Activated CD4-positive, alpha-beta T cell treated with anti-CD3 and anti-CD28 coated beads for 1 hour (primary cell): ENCODE measurements at regions not wholly inside any gene's neighbourhood (a gene's known extent, or its start where the extent isn't known, plus 50 kb on each side); places are given as distances from the start of the nearest gene placed in this dataset.

ENCODE experiments used
- DNase-seq: peaks from one replicate; pipeline ENCODE4 v3.0.0-alpha.2; 2020

DNA sequence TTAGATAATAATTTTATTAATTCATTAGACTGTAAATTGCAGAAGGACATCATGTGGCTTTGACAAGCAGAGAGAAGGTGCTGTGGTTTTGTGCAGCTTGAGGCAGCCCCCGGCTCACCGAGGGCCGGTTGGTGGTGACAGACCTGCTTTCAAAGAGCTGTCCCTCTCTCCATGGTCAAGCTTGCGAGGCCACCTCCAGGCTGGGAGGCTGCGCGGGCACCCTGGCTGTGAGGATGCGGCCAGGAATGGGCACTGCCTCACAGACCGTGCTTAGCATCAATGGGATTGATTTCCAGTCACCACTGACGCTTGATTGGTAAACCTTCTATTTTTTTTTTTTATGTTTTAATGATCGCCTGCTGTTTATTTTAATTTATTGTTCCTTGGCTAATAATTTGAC is 690.9 kb downstream of the GALR1 start:
- DNase-seq, result no peak

DNA sequence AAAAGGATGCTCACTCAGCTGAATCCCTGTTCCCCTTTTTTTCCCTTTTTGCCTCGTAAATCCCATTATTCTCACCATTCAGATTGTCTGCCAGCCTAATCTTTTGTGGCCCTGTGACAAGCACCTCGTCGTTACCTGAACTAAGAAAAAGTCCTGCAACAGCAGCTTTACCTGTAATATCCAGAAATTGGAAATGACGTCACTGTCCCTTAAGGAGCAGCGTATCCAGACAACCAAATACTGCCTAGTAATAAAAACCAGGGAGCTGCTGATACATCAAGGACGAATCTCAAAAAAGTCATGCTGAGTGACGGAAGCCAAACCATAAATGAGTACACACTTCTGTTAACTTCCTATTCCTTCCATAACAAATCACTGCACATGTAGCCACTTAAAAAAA is 694.9 kb downstream of the GALR1 start:
- DNase-seq, result no peak

DNA sequence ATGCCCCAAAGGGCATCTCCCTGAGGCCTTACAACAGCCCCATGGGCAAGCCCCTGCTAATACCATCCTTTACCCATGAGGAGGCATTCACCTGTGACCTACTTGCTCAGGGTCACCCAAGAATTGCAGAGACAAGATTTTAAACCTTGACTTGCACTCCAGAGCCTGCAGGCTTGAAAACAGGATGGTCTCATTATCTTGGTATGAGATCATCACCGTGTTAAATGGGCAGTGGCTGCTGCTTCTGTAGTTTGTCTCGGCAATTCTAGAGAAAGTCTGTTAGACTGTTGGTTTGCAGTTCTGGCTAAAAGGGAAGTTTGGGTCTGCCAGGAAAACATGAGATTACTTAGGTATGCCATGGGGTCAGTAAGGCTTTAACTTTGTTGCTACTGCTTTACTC is 698.9 kb downstream of the GALR1 start:
- DNase-seq, result no peak

- DNase-seq, result no peak
These were observed 699.8 kb downstream of the GALR1 start for GRCh38 chr18:77949355-77949973.

DNA sequence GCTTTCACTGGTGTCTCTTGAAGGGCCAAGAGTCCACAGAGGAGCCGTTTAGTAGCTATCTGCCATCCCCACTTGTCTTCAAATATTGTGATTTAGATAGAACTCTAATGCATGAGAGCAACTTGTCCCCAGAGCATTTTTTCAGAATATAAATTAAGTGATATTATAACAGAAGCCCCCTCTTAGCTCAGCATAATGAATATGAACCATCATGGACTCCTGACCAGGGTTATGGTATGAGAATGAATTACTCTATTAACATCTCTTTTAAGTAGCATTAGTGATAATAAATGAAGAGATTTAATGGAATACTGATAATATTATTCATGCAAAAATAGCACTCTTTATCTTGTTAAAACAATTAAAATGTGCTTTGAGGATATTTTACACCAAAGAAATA is 709.6 kb downstream of the GALR1 start:
- no peak for DNase-seq

GRCh38 chr18:77960791-77961410 is 711.3 kb downstream of the GALR1 start:
- no peak for DNase-seq

DNA sequence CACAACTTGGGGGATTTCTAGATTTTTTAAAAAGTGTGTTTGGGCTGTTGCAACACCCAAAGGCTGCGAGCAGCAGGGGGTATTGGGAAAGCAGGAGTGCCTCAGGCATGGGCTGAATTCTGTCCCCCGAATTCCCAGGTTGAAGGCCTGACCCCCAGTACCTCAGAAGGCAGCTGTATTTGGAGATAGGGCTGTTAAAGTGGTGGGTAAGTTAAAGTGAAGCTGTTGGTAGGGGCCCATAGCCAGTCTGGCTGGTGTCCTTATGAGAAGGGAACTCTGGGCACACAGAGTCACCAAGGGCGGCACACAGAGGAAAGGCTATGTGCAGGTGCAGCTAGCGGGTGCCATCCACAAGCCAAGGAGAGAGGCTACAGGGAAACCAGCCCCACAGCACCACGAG is 717.4 kb downstream of the GALR1 start:
- no peak for DNase-seq

- DNase-seq, result no peak
These were observed 718.1 kb downstream of the GALR1 start for GRCh38 chr18:77967791-77968190.

DNA sequence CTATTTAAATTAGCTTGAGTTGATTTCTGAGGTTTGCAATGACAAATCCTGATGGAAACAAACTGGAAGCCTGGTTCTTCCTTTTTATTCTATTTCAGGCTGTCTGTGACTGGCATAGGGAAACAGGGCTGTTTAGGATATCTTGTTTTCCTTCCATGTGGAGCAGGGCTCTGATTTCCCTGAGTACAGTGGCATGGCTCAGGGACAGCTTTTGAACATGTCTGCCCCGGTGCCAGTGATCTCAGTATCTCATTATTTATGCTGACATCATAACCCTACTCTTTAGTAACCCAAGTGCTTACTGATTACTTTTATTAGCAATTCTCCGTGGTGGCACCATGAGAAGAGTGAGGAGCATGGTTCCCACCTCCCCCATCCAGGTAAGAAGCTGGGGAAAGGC is 720.3 kb downstream of the GALR1 start:
- DNase-seq, result no peak

DNA sequence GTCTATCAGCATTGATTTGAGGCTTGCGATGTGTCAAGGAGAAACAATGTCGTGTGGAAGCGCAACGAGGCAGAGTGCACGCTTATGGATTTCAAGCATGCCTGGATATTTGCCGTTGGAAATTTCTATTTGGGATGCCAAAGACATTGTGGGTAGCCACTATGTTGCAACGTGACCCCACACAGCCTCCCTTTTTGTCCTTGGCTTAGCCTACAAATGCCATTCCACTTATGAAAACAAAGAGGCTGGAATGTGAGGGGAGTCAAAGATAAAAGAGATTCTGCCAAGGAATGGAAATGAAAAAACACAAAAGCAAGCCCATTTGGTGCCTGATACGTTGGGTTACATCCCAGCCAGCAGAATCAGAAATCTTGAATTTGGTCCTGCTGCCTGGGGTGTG is 721.2 kb downstream of the GALR1 start:
- DNase-seq, result no peak

- no peak for DNase-seq
These were observed 724.1 kb downstream of the GALR1 start for GRCh38 chr18:77973745-77974144.

- DNase-seq, result no peak
These were observed 724.7 kb downstream of the GALR1 start for GRCh38 chr18:77974329-77974728.

DNA sequence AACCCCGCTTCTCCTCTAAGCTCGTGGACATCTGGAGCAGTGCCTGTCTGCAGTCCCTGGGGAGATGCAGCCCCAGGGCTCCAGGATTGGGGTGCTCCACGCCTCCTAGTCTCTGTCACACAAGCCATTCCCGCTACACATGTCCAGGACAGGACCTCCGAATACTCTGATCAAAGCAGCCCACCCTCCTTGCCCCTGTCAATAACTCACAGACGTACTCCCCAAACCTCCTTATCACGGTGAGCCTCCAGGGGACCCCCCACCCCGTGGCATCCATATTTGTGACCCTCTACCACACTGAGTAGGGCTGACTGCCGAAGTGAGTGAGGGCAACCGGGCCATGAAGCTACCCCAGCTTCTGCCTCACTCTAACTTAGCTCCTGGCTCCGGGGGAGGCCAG is 727.7 kb downstream of the GALR1 start:
- no peak for DNase-seq

DNA sequence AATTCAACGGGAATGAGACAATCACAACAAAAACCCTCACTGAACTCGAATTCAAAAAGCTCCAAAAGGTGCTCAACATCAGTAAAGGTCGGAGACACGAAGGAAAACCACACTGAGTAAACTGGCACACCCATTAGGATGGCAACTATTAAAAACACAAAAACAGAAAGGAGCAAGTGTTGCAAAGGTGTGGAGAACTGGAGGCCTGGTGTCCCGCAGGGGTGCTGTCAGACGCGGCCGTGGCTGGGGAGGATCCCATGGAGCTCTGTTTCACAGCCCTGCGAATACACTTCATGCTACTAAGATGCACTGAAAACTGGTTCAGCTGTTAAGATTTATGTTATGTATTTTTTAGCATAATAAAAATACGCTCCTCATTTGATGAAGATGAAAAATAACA is 730.6 kb downstream of the GALR1 start:
- no peak for DNase-seq

DNA sequence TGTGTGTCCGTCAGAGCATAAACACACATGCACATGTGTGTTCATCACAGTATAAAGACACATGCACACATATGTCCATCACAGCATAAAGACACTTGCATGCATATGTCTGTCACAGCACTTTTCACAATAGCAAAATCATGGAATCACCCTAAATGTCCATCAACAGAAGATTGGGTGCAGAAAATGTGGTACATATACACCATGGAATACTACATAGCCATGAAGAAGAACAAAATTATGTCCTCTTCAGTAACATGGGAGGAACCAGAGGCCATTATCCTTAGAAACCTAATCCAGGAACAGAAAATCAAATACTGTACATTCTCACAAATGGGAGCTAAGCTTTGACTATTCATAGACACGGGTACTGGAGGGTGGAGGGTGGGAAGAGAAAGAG is 732.2 kb downstream of the GALR1 start:
- DNase-seq, result no peak

DNA sequence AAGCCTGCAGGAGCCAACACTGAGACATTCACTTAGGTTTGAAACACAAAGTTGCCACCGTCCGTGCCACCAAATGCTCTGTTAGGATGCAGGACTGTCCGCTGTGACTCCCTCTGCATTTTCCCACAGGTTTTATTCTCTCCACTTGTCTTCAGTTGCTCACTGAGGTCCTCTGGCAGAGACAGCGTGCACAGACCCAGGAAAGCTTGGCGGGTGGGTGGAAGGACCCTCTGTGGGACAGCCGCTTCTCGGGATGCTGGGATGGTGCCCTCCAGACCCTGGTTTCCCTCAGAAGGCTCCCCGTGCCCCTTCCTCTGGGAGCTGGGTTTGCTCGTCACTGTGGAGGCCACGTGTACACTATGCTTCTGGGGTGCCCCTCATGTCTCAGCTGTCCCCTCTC is 733.6 kb downstream of the GALR1 start:
- no peak for DNase-seq

- DNase-seq, result no peak
These were observed 734.5 kb downstream of the GALR1 start for GRCh38 chr18:77984178-77984577.

- DNase-seq, result no peak
These were observed 735.2 kb downstream of the GALR1 start for GRCh38 chr18:77984833-77985232.

- no peak for DNase-seq
These were observed 736.1 kb downstream of the GALR1 start for GRCh38 chr18:77985526-77986281.

- DNase-seq, result no peak
These were observed 740.5 kb downstream of the GALR1 start for GRCh38 chr18:77990131-77990530.

DNA sequence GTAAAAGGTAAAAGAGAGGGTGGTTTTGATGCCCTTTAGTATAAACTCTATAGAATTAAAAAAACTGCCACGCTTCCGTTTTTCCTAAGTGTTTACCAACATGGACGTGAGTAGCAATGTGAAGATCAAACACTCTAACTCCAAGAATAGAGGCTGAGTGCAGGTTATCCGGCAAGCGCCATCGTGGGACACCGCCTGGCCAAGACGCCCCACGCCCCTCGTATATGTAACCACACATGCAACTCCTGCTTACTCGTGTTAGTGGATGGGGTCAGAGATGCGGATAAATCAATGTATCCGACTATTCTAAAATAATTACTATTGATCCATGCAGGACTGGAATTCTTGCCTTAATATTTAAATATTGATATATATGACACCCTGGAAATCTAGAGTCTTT is 741.3 kb downstream of the GALR1 start:
- DNase-seq, result no peak

DNA sequence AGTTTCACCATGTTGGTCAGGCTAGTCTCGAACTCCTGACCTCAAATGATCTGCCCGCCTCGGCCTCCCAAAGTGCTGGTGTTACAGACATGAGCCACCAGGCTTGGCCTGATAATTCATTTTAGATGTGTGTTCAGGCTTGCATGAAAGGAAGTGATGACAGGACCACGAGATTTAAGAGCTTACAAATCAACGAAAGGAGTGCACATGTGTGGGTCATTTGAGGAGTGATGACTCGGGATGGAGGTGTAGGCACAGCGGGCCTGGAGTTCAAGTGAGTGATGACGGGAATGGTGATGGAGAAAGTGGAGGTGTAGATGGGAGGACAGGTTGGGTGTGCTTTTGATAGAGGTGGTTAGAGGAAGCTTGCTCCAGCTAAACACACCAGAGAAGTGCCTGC is 742.4 kb downstream of the GALR1 start:
- DNase-seq, result no peak

- no peak for DNase-seq
These were observed 743.7 kb downstream of the GALR1 start for GRCh38 chr18:77993188-77993981.

DNA sequence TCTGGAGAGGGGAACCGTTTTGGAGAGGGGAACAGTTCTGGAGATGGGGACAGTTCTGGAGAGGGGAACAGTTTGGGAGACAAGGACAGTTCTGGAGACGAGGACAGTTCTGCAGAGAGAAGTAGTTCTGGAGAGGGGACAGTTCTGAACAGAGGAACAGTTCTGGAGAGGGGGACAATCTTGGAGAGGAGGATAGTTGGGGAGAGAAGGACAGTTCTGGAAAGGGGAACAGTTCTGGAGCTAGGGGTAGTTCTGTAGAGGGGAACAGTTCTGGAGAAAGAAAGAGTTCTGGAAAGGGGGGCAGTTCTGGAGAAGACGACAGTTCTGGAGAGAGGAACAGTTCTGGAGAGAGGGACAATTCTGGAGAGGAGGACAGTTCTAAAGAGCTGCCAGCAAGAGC is 745.9 kb downstream of the GALR1 start:
- no peak for DNase-seq
